Inferior parietal cortex (tissue), 1 donor: ENCODE measurements at regions not wholly inside any gene's neighbourhood (a gene's known extent, or its start where the extent isn't known, plus 50 kb on each side); places are given as distances from the start of the nearest gene placed in this dataset.
"Not testable (repeated sequence)": the region's sequence is repeated elsewhere in the genome, so short reads cannot be mapped to it uniquely, and the experiment has no call there.

Experiments used
- DNase-seq: peaks from one replicate; pipeline ENCODE4 v3.0.0-alpha.2; 2016; ENCODE audit errors: extremely low spot score

DNA sequence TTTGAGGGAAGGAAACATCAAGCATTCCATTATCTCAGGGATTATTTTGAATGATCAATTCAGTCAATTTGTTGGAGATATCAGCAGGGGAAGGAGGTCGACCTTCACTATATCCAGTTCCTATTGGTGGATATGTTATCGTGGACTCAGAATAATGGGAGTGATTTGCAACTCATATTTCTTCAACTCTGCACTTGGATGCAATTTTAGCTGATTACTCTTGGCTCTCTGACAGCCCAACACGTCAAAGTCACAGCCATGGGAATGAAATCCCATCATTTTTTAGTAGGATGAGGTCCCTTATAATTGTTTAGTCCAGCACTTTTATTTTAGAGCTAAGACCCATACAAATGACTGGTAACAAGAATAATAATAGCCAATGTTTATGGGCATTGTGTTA lies 371.8 kb upstream of the RPS23 start:
- no peak for DNase-seq

DNA sequence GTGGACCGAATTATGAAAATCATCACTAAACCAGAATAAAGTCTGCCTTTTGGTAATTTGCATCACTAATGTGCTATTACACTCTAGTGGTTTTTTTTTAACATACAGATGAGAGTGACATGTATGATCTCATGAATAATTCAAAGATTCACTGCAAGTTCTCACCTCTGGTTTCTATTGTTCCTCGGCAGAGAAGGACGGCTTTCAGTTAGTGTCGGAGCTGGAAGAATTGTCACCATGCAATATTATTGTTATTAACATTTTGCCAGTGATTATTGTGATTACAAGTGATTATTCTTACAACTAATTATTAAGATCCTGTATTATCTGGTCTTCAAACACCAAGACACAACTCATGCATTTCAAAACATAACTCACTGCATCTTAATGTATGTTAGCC lies 366.6 kb upstream of the RPS23 start:
- no peak for DNase-seq

DNA sequence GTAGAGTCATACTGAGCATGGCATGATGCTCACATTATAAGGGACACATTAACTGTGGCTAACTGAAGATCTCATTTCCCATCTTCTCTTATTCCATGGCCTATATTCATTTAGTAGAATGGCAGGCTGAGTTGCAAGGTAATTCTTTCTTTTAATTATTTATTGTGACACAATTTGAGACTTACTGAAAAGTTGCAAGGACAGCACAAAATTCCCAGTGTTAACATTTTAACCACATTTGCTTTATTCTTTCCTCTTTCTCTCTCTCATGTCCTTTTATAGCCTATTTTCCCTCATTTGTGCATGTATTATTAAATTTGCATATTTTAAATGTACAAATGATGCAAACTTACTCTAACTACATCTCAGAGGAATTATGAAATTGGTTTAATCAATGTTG lies 366.1 kb upstream of the RPS23 start:
- no peak for DNase-seq

DNA sequence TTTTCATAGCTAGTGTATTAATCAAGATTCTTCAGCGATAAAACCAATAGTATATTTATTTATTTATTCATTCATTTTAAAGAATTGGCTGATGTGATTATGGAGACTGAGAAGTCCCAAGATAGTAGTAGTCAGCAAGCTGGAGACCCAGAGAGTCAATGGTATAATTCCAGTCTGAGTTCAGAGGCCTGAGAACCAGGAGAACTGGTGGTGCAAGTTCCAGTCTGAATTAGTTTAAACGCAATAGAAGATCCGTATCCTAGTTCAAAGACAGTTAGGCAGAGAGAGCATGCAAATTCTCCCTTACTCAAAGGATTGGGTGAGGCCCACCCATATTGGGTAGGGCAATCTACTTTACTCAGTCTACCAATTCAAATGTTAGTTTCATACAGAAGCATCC lies 364.2 kb upstream of the RPS23 start:
- no peak for DNase-seq

DNA sequence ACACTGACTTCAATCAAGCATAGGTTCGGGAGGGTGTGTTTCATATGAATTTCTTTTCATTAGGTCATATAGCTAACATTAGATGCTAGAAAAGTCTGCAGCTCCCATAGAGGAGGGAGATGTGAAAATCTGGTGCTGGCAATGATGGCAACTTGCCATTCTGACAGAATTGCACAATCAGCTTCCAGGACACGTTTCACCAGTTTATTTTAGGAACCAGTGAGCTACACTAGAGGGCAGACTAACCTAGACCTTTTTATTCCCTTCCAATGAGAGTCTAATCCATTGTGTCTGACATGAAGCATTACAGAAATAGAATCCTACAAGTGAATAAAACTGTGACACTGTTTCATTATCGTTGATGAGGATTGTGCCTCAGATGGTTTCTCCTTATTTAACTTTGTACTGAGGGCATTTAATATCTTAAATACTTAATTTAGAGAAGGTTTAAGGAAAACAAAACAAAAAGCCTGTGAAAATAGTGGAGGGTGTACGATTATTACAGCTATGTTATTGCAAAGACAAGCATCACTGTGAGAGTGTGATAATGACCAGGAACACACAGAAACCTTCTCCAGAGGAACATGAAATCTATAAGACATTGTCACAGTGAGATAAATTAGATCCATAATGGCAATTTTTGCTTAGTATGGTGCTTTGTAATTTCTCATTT lies 363.3 kb upstream of the RPS23 start:
- DNase-seq: peak; percentile 93

DNA sequence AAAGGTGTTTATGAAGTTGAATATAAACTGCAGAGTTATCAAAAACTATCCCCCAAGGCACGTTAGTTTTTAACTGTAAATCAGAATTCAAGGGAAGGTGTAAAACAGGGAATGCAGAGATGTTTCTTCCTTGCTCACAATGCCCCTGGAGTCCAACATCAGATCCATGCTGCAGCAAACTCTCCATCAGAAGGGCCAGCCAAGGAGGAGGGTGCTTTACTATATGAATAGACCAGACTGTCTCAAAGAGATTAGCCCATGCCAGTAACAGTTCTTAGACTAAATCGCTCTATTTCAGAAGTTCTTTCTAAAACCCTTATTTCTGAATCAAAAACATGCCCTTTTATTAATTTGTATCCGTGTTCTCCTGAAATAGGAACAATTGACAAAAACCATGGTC lies 362.8 kb upstream of the RPS23 start:
- DNase-seq: no peak

DNA sequence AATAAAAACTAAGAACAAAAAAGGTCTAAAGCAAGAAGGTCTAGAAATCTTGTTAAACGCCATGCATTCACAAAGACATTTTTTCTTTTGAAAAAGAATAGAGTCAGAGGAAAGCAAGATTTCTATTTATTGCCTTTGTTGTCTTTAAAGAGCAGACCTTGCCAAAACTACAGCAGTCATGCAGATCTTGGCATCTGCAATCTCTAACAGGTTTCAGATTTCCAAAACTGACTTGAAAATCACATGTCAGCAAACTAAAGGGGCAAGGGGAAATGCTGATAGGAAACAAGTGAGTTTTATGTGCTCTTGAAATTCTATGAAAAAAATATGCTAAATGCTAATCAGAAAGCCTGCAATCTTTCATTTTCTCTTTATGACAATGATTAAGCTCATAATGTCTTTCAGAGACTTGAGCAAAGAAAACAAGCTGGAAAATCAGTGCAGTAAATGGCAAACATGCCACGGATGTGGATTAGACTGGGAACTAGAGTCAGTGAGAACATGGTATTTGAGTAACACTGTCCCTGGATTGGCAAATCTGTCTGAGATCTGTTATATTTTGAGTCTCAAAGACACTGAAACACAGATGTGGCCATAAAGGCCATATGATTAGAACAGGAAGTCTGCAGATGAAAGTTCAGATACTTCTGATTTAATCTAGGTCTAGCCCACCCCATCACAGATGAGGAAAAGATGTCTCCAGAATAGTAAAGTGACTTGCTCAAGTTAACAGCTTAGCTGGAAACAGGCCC lies 361.4 kb upstream of the RPS23 start:
- peak; percentile 25 for DNase-seq

DNA sequence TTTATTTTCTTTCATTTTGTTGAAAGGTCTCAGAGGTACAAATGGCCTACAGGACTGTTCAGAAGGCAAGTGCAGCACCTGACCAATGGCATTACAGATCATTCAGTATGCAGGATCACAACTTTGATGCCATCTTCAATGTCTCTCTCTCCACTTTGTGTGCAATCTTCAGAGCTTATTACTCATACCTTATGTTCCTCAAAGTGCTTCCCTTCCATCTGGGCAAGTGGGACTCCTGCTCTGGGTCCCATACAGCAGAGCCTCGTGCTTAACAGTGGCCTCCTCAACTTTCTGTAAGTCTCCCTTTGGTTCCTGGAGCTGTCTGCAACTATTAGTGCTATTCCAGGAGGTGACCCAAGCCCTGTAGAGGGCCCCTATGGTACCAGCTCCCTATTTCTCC lies 358.4 kb upstream of the RPS23 start:
- no peak for DNase-seq

DNA sequence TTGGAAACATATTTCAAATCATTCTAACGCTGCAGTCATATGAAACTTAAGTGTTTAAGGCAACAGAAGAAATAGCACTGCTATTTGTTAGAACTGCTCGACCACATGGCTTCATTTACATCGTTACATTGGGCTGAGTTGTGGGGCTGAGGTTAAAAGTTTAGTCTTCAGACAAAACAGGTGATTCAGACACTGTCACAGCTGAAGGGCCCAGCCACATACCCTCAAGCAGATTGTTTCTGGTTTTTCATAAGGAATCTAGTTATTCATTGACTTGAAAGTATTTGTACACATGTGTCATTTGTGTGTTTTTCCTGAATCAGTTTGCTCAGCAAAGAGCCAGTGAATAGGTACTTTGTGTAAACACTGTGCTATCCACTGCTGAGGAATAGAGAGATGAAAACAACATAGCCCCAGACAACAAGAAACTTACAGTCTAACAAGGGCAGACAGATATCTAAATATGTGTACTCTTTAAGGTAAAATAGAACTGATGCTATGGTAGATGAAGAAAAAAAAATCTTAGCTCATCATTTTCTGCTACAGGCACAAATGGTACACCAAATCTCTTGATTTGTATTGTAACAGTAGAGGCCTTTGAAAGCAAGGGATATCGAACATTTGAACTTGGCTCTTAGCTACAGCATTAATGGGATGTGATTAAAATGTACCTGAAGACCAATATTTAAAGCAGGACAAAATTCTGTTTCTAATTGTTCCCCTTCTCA lies 357.6 kb upstream of the RPS23 start:
- DNase-seq: no peak

DNA sequence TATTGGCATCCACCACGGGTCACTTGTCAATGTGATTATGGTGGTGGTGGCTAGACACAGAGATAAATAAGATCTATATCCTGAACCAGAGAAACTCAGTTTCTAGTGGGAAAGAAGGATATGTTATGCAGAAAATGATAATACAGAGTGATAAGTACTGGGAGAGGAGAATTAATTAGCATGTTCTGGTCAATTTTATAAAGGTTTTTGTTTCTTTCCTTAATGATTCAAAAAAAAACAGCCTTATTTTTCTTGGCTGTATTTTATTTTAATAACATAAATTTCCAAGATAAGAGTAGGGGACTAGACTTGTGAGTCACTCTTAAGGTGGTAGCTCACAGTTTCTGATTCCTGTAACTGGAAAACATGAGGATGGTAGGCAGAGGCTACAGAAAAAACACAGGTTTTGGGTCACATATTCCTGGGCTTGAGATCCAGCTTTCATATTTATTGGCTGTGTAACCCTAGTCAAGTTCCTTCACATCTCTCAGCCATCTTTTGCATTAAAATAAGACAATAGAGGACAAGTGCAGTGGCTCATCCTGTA lies 350.3 kb upstream of the RPS23 start:
- DNase-seq: no peak

DNA sequence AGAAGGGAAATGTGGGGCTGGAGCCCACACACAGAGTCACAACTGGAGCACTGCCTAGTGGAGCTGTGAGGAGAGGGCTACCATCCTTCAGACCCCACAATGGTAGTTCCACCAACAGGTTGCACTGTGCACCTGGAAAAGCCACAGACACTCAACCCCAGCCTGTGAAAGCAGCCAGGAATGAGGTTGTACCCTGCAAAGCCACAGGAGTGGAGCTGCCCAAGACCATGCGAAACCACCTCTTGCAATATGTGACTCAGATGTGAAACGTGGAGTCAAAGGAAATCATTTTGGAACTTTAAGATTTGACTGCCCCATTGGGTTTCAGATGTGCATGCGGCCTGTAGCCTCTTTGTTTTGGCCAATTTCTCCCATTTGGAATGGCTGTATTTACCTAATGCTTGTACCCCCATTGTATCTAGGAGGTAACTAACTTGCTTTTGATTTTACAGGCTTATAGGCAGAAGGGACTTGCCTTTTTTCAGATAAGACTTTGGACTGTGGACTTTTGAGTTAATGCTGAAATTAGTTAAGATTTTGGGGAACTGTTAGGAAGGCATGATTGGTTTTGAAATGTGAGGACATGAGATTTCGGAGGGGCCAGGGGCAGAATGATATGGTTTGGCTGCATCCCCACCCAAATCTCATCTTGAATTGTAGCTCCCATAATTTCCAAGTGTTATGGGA lies 348.9 kb upstream of the RPS23 start:
- DNase-seq: not testable (repeated sequence)

DNA sequence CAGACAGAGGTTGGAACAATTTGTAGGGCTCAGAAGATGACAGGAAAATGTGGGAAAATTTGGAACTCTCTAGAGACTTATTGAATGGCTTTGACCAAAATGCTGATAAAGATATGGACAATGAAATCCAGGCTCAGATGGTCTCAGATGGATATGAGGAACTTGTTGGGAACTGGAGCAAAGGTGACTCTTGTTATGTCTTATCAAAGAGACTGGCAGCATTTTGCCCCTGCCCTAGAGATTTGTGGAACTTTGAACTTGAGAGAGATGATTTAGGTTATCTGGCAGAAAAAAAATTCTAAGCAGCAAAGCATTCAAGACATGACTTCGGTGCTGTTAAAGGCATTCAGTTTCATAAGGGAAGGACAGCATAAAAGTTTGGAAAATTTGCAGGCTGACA lies 347.9 kb upstream of the RPS23 start:
- not testable (repeated sequence) for DNase-seq

DNA sequence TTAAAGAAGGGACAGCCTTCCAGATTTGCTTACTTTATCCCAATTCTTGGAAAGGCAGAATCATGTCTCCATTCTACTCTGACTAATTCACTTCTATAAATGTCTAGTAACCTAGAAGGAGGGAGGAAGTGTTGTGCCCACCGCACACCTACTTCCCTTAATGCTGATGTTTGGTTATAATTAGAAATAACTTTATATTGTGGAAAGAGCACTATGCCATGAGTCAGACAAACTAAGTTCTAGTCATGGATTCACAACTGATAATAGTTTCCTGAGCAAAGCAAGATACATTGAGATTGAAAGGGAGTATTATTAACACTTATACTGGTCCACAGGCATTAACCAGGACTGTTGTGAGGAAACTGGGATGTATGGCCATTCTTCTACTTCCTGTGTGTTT lies 345.9 kb upstream of the RPS23 start:
- no peak for DNase-seq

DNA sequence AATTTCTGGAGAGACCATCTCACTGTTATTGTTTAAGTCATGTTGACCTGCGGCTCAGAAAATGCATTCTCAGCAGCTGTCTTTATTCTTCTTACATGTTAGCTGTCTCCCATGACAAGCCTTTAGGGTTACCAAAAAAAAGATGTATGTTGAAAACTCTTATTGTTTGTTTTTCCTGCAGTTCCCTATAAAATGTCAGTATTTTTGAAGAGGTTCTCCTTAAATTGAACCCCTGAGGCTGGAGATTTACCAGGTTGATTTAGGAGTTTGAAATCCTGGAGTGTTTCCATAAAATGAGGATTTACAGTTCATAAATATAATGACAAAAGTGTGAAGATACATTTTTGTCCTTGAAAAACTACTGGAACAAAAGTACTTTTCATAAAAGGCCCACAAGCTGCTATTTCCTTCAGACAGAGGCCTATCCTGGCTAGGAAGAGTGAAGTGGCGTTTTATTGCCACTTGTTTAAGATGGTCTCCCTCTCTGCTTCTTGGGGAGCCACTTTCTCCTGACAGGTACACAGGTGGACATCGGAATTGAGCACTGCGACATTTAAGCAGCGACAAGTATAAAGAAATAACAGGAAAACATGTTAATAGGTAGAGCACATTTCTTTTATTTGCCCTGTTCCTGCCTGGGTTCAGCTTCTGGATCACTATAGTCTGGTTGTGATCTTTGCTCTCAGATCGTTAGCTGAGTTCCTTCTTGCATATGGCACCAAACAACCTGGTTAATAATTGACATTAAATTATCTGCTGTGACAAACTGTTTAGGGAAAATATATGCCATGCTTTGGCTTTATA lies 344.8 kb upstream of the RPS23 start:
- DNase-seq: no peak

DNA sequence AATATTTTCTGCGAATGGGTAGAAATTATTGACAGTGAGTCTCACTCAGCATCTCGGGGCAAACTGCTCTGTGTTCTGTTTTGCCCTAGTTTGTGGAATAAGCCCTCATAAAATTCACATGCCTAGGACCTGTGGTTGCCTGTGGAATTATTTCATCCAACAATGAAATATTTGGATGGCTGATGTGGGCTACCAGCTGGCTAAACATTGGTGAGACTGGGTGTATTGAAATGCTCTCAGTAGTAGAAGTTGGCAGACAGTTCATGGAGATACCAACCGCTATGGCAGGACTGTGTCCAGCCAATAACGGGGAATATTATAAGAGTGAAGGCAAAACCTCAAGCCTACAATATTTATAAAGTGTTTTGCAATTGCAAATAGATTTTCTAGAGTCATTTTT lies 344.1 kb upstream of the RPS23 start:
- DNase-seq: no peak

DNA sequence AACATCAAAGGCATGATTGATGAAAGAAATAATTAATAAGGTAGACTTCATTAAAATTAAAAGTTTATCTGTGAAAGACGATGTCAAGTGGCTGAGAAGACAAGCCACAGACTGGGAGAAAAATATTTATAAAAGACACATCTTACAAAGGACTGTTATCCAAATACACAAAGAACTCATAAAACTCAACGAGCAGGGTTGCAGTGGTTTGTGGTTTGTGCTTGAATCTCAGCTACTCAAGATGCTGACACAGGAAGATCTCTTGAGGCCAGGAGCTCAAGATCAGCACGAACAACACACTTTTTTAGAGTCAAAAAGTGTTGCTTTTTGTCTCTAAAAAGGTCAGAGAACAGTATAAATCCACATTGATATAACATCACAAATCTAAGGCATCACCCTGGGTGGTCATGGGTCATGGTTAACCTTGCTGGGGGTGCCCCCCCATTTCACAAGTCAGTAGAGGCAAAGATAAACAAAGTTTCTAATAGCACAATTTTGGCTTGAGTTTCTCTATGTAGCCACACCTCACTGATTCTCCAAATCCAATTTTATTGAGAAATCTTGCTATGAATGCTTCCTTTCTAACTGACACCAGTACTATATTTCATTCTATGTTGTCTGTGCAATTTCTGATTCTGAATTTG lies 342.9 kb upstream of the RPS23 start:
- no peak for DNase-seq

DNA sequence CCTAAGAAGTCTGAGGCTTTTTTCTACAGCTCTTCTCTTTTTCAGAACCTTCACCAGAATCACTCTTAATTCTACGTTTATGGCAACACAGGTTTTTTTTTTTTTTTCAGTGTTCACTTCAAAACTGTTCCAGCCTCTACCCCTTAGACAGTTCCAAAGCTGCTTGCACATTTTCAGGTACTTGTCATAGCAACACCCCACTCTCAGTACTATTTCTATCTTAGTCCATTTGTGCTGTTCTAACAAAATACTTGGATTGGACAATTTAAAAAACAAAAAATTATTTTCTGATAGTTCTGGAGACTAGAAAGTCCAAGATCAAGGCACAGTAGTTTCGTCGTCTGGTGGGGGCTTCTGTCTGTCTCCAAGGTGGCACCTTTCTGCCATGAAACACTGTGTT lies 340.9 kb upstream of the RPS23 start:
- DNase-seq: no peak

DNA sequence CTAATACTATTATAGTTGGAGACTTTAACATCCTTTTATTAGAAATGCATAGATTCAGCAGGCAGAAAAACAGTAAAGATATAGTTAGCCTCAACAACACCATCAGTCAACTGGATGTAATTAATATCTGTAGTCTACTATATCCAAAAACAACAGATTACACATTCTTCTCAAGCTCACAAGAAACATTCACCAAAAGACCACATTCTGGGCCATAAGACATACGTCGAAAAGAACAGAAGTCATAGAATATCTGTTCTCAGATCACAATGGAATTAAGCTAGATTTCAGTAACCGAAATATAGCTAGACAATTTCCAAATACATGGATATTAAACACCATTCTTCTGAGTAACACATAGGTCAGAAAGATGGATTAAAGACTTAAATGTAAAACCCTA lies 336.6 kb upstream of the RPS23 start:
- DNase-seq: no peak

DNA sequence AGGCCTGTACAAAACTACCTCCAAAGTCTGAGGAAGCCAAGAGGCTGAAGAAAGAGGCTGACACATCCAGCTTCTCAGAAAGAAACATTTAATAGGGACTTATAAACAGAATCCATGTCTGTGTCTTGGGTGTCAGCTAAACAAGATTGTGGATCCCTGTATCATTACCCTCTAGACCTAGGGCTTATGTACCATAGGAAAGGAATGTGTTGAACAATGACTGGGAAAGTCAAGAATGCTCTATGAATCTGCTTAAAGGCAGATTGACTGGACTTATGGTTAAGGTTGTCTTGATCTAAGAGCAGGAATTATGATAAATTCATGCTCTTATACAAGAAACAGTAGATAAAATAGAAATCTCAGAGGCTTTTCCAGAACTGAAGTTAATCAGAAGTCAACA lies 335.7 kb upstream of the RPS23 start:
- DNase-seq: no peak

DNA sequence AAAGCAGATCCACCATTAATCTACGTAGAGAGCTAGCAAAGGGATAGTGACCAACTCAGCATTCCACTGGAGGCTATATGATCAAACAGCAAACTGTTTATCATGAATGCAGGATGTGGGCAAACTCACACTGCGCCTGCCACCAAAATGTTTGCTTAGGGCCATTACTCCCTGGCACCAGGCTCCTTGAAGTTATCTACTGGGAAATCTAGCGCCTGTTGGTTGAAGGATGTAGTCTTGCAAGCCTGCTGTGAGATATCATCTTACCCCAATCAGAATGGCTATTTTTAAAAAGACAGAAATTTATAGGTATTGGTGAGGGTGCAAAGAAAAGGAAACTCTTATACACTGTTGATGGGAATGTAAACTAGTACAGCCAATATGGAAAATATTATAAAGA lies 332.5 kb upstream of the RPS23 start:
- no peak for DNase-seq

DNA sequence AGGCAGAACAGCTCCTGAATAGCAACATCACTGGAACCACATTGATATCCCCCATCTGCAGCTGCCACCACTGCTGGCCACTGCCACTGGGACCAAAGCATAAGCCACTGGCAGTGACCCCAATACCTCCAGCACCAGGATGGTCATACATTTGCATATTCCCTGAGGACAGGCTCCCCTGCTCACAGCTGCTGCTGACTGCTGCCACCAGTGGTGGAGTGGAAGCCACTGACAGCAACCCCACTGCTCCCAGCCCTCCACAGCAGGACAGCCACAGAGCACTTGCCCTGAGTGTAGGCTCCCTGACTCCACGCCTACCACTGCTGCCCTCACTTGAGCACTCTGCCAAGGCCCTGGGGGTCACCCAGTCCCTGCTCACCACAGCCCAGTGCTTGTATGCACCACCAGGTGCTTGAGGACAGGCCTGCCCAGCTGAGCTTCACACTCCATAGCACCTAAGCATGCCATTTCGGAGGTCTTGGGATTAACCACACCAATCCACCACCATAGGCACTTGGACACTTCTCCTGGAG lies 327.4 kb upstream of the RPS23 start:
- DNase-seq: no peak
